Prostate gland (tissue), 2 donors: ENCODE measurements at regions not wholly inside any gene's neighbourhood (a gene's known extent, or its start where the extent isn't known, plus 50 kb on each side); places are given as distances from the start of the nearest gene placed in this dataset.

Experiments used
- POLR2AphosphoS5 ChIP-seq: sonication (generic); formaldehyde crosslinking; IDR thresholded peaks from one replicate; pipeline ENCODE4 v1.6.1; 2017; ENCODE audit warnings: antibody characterized with exemption
- TF ChIP-seq, protein P1 (sequence below), 4 experiments: fragments of 200-600 bp in 2 of 4; fragments of 450-650 bp in 2 of 4; sonication (generic) in 2 of 4; IDR thresholded peaks; 1 replicate in 3 of 4; 2 replicates in 1 of 4; pipeline ENCODE4 v1.5.1; 2016 to 2019; ENCODE audit warnings: antibody characterized with exemption in 4 of 4, mild to moderate bottlenecking in 2 of 4, moderate library complexity in 2 of 4

DNA sequence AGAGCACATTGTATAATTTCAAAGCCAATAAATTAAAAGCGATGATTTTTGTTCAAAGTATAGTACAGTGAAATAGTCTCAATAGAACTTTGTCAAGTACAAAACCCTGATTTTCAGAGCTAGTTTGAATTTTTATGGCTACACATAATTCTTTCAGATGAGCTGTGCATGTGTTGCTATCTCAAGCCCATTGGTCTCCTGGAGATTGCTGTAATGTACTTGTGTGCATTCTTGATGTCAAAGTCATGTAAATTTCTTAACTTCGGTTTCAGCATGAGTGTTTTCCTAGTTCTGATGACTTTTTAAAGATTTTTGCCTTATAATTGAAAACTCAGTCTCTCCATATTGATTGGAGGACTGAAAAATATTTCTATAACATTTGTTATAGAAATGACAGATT lies 200.8 kb downstream of the CEP135 start:
- no peak for TF ChIP-seq POLR2AphosphoS5
- TF ChIP-seq, protein P1, sequence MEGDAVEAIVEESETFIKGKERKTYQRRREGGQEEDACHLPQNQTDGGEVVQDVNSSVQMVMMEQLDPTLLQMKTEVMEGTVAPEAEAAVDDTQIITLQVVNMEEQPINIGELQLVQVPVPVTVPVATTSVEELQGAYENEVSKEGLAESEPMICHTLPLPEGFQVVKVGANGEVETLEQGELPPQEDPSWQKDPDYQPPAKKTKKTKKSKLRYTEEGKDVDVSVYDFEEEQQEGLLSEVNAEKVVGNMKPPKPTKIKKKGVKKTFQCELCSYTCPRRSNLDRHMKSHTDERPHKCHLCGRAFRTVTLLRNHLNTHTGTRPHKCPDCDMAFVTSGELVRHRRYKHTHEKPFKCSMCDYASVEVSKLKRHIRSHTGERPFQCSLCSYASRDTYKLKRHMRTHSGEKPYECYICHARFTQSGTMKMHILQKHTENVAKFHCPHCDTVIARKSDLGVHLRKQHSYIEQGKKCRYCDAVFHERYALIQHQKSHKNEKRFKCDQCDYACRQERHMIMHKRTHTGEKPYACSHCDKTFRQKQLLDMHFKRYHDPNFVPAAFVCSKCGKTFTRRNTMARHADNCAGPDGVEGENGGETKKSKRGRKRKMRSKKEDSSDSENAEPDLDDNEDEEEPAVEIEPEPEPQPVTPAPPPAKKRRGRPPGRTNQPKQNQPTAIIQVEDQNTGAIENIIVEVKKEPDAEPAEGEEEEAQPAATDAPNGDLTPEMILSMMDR (IDR thresholded peaks at IDR 0.05) = no peak
